HepG2 (cell line): ENCODE measurements at regions not wholly inside any gene's neighbourhood (a gene's known extent, or its start where the extent isn't known, plus 50 kb on each side); places are given as distances from the start of the nearest gene placed in this dataset.

Source experiments
- DMAP1 ChIP-seq: IDR thresholded peaks from 2 replicates; pipeline ENCODE4 v1.6.1; 2016
- HMG20B ChIP-seq: conservative IDR thresholded peaks from 2 replicates; pipeline ENCODE4 v1.6.1; 2016; ENCODE audit warnings: missing genetic modification reagents, missing compliant biosample characterization
- RXRB ChIP-seq: IDR thresholded peaks from 2 replicates; pipeline ENCODE4 v1.6.1; 2016; ENCODE audit warnings: borderline replicate concordance, missing genetic modification reagents, missing compliant biosample characterization
- SYNCRIP ChIP-seq: fragments of 200-400 bp; formaldehyde crosslinking; IDR thresholded peaks from 2 replicates; pipeline ENCODE4 v1.6.1; 2018; ENCODE audit warnings: mild to moderate bottlenecking, low read depth, low read length; ENCODE audit not compliant: insufficient read depth
- TBX2 ChIP-seq: sonication (generic); formaldehyde crosslinking; IDR thresholded peaks from 2 replicates; pipeline ENCODE4 v1.5.0; 2020; ENCODE audit warnings: missing genetic modification reagents, mild to moderate bottlenecking, borderline replicate concordance
- ZMYM3 ChIP-seq: sonication (generic); formaldehyde crosslinking; IDR thresholded peaks from 2 replicates; pipeline ENCODE4 v1.5.1; 2020; ENCODE audit warnings: mild to moderate bottlenecking, missing genetic modification reagents
- ZMYM4 ChIP-seq: sonication (generic); formaldehyde crosslinking; IDR thresholded peaks from 2 replicates; pipeline ENCODE4 v1.8.1; 2023; ENCODE audit warnings: mild to moderate bottlenecking, missing genetic modification reagents
- ZNF292 ChIP-seq: sonication (generic); formaldehyde crosslinking; IDR thresholded peaks from 2 replicates; pipeline ENCODE4 v1.8.1; 2022; ENCODE audit warnings: mild to moderate bottlenecking, low read depth, missing genetic modification reagents, borderline replicate concordance
- TF ChIP-seq, protein P1 (sequence below): sonication (generic); formaldehyde crosslinking; IDR thresholded peaks from 2 replicates; pipeline ENCODE4 v1.4.0; 2020; ENCODE audit warnings: missing genetic modification reagents
- TF ChIP-seq, protein P2 (sequence below): sonication (generic); formaldehyde crosslinking; IDR thresholded peaks from 2 replicates; pipeline ENCODE4 v1.4.0; 2020; ENCODE audit warnings: mild to moderate bottlenecking, missing genetic modification reagents
- TF ChIP-seq, protein P3 (sequence below): IDR thresholded peaks from 2 replicates; pipeline ENCODE4 v1.6.1; 2012; ENCODE audit warnings: inconsistent platforms
- TF ChIP-seq, protein P4 (sequence below): sonication (generic); formaldehyde crosslinking; IDR thresholded peaks from 2 replicates; pipeline ENCODE4 v1.5.0; 2020; ENCODE audit warnings: missing genetic modification reagents
- TF ChIP-seq, protein P5 (sequence below): IDR thresholded peaks from 2 replicates; pipeline ENCODE4 v1.4.0; 2020; ENCODE audit warnings: mild to moderate bottlenecking, missing genetic modification reagents
- TF ChIP-seq, protein P6 (sequence below): sonication (generic); formaldehyde crosslinking; IDR thresholded peaks from 2 replicates; pipeline ENCODE4 v1.5.1; 2020; ENCODE audit warnings: mild to moderate bottlenecking, missing genetic modification reagents, borderline replicate concordance
- TF ChIP-seq, protein P7 (sequence below): sonication (generic); formaldehyde crosslinking; IDR thresholded peaks from 2 replicates; pipeline ENCODE4 v1.5.1; 2020; ENCODE audit warnings: missing genetic modification reagents, mild to moderate bottlenecking, borderline replicate concordance

DNA sequence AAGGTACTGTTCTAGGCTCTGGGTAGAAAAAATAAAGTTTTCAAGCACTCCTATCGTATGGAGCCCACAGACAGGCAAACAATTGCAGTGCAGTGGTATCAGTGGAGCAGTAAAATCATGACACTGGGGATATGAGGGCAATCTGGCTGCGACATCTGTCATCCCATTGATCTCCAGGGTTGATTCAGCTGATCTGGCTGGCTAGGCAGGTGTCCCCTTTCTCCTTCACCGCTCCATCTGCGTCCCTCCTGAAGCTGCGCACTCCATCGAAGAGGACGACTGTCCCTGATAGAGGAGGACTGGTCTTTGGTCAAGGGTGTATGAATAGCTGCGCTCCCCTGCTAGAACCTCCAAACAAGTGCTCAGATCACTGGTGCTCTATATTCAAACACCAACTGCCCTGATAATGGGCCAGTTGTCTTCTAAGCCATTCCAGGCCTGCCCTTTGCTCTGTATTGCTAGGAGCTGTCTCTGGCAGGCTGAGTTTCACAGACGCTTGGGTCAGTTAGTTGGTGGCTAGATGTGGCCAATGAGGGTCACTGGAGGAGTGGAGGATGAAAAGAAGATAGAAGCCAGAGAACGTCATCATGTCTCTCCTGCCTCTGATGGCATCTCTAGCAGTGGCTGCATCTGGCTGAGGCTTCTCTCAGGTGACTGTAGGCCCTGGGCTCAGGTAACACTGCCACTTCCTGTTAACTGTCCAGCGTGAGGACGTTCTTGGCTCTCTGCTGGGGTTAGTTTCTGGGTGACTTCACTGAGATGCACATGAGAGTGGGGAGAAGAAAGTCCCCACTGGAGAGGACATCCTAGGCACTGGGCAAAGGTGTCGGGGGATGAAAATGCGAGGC, 205.0 kb upstream of the FOXN3 start (continued):
- peak; percentile 55; the same call in 1 of the 2 replicates for TF ChIP-seq ZMYM4 (CRISPR knock-in tag)
- TF ChIP-seq, protein P1, sequence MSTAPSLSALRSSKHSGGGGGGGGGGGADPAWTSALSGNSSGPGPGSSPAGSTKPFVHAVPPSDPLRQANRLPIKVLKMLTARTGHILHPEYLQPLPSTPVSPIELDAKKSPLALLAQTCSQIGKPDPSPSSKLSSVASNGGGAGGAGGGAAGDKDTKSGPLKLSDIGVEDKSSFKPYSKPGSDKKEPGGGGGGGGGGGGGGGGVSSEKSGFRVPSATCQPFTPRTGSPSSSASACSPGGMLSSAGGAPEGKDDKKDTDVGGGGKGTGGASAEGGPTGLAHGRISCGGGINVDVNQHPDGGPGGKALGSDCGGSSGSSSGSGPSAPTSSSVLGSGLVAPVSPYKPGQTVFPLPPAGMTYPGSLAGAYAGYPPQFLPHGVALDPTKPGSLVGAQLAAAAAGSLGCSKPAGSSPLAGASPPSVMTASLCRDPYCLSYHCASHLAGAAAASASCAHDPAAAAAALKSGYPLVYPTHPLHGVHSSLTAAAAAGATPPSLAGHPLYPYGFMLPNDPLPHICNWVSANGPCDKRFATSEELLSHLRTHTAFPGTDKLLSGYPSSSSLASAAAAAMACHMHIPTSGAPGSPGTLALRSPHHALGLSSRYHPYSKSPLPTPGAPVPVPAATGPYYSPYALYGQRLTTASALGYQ (CRISPR knock-in tag), result no peak
- peak; percentile 48; the same call in 1 of the 2 replicates for TF ChIP-seq ZMYM3 (CRISPR knock-in tag)
- peak; percentile 69; the same call in 1 of the 2 replicates for TF ChIP-seq ZNF292 (CRISPR knock-in tag)
- TF ChIP-seq, protein P2, sequence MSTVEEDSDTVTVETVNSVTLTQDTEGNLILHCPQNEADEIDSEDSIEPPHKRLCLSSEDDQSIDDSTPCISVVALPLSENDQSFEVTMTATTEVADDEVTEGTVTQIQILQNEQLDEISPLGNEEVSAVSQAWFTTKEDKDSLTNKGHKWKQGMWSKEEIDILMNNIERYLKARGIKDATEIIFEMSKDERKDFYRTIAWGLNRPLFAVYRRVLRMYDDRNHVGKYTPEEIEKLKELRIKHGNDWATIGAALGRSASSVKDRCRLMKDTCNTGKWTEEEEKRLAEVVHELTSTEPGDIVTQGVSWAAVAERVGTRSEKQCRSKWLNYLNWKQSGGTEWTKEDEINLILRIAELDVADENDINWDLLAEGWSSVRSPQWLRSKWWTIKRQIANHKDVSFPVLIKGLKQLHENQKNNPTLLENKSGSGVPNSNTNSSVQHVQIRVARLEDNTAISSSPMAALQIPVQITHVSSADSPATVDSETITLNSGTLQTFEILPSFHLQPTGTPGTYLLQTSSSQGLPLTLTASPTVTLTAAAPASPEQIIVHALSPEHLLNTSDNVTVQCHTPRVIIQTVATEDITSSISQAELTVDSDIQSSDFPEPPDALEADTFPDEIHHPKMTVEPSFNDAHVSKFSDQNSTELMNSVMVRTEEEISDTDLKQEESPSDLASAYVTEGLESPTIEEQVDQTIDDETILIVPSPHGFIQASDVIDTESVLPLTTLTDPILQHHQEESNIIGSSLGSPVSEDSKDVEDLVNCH (CRISPR knock-in tag), result no peak
- TF ChIP-seq, protein P3, sequence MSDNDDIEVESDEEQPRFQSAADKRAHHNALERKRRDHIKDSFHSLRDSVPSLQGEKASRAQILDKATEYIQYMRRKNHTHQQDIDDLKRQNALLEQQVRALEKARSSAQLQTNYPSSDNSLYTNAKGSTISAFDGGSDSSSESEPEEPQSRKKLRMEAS, result no peak
- TF ChIP-seq SYNCRIP, result no peak
- TF ChIP-seq, protein P4, sequence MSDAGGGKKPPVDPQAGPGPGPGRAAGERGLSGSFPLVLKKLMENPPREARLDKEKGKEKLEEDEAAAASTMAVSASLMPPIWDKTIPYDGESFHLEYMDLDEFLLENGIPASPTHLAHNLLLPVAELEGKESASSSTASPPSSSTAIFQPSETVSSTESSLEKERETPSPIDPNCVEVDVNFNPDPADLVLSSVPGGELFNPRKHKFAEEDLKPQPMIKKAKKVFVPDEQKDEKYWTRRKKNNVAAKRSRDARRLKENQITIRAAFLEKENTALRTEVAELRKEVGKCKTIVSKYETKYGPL, result no peak
- TF ChIP-seq, protein P5, sequence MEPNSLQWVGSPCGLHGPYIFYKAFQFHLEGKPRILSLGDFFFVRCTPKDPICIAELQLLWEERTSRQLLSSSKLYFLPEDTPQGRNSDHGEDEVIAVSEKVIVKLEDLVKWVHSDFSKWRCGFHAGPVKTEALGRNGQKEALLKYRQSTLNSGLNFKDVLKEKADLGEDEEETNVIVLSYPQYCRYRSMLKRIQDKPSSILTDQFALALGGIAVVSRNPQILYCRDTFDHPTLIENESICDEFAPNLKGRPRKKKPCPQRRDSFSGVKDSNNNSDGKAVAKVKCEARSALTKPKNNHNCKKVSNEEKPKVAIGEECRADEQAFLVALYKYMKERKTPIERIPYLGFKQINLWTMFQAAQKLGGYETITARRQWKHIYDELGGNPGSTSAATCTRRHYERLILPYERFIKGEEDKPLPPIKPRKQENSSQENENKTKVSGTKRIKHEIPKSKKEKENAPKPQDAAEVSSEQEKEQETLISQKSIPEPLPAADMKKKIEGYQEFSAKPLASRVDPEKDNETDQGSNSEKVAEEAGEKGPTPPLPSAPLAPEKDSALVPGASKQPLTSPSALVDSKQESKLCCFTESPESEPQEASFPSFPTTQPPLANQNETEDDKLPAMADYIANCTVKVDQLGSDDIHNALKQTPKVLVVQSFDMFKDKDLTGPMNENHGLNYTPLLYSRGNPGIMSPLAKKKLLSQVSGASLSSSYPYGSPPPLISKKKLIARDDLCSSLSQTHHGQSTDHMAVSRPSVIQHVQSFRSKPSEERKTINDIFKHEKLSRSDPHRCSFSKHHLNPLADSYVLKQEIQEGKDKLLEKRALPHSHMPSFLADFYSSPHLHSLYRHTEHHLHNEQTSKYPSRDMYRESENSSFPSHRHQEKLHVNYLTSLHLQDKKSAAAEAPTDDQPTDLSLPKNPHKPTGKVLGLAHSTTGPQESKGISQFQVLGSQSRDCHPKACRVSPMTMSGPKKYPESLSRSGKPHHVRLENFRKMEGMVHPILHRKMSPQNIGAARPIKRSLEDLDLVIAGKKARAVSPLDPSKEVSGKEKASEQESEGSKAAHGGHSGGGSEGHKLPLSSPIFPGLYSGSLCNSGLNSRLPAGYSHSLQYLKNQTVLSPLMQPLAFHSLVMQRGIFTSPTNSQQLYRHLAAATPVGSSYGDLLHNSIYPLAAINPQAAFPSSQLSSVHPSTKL (CRISPR knock-in tag), result peak; percentile 6; the same call in 1 of the 2 replicates
- TF ChIP-seq, protein P6, sequence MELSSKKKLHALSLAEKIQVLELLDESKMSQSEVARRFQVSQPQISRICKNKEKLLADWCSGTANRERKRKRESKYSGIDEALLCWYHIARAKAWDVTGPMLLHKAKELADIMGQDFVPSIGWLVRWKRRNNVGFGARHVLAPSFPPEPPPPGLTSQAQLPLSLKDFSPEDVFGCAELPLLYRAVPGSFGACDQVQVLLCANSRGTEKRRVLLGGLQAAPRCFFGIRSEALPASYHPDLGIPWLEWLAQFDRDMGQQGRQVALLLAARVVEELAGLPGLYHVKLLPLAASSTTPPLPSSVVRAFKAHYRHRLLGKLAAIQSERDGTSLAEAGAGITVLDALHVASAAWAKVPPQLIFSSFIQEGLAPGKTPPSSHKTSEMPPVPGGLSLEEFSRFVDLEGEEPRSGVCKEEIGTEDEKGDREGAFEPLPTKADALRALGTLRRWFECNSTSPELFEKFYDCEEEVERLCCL (CRISPR knock-in tag), result no peak
- no peak for TF ChIP-seq DMAP1 (CRISPR knock-in tag)
- TF ChIP-seq, protein P7, sequence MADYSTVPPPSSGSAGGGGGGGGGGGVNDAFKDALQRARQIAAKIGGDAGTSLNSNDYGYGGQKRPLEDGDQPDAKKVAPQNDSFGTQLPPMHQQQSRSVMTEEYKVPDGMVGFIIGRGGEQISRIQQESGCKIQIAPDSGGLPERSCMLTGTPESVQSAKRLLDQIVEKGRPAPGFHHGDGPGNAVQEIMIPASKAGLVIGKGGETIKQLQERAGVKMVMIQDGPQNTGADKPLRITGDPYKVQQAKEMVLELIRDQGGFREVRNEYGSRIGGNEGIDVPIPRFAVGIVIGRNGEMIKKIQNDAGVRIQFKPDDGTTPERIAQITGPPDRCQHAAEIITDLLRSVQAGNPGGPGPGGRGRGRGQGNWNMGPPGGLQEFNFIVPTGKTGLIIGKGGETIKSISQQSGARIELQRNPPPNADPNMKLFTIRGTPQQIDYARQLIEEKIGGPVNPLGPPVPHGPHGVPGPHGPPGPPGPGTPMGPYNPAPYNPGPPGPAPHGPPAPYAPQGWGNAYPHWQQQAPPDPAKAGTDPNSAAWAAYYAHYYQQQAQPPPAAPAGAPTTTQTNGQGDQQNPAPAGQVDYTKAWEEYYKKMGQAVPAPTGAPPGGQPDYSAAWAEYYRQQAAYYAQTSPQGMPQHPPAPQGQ, result no peak
- TF ChIP-seq TBX2 (CRISPR knock-in tag), result peak; percentile 54; the same call in 1 of the 2 replicates
- no peak for TF ChIP-seq HMG20B (CRISPR knock-in tag)
- TF ChIP-seq RXRB, result peak; percentile 44; the same call in 1 of the 2 replicates
